DND-41 (cell line): ENCODE measurements at regions not wholly inside any gene's neighbourhood (a gene's known extent, or its start where the extent isn't known, plus 50 kb on each side); places are given as distances from the start of the nearest gene placed in this dataset.

Source experiments
- EZH2 ChIP-seq: IDR thresholded peaks from 3 replicates; pipeline ENCODE4 v1.6.1; 2012; ENCODE audit warnings: borderline replicate concordance, low read depth, mild to moderate bottlenecking, moderate library complexity, low read length, inconsistent platforms; ENCODE audit not compliant: severe bottlenecking
- TF ChIP-seq, protein P1 (sequence below): IDR thresholded peaks from 2 replicates; pipeline ENCODE4 v1.5.1; 2012; ENCODE audit warnings: borderline replicate concordance, low read length, moderate library complexity, mild to moderate bottlenecking; ENCODE audit not compliant: poor library complexity, severe bottlenecking; ENCODE audit errors: extremely low read depth

DNA sequence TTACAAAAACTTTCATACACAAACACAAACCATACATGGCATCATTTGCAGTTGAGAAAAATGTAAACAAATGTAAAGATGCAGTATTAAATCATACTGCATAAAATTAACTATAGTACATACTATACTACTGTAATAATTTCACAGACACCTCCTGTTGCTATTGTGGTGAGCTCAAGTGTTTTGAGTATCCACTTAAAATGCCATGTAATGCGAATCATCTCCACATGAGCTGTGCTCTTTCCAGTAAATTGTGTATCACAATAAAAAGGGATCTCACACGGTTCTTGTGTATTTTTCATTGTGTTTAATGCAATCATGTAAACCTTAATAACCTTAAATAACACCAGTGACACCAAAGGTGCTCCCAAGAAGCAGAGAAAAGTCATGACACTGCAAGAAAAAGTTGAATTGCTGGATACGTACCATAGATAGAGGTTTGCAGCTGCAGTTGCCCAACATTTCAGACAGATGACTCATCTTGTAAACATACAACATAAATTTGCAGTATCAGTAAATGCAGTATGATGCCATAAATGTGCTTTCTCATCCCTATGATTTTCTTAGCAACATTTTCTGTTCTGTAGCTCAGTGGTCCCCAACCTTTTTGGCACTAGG, 166.6 kb downstream of the RAP2A start:
- TF ChIP-seq, protein P1, sequence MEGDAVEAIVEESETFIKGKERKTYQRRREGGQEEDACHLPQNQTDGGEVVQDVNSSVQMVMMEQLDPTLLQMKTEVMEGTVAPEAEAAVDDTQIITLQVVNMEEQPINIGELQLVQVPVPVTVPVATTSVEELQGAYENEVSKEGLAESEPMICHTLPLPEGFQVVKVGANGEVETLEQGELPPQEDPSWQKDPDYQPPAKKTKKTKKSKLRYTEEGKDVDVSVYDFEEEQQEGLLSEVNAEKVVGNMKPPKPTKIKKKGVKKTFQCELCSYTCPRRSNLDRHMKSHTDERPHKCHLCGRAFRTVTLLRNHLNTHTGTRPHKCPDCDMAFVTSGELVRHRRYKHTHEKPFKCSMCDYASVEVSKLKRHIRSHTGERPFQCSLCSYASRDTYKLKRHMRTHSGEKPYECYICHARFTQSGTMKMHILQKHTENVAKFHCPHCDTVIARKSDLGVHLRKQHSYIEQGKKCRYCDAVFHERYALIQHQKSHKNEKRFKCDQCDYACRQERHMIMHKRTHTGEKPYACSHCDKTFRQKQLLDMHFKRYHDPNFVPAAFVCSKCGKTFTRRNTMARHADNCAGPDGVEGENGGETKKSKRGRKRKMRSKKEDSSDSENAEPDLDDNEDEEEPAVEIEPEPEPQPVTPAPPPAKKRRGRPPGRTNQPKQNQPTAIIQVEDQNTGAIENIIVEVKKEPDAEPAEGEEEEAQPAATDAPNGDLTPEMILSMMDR: no peak
- TF ChIP-seq EZH2: no peak
